ENCODE measurements at regions not wholly inside any gene's neighbourhood (a gene's known extent, or its start where the extent isn't known, plus 50 kb on each side); places are given as distances from the start of the nearest gene placed in this dataset.

DNA sequence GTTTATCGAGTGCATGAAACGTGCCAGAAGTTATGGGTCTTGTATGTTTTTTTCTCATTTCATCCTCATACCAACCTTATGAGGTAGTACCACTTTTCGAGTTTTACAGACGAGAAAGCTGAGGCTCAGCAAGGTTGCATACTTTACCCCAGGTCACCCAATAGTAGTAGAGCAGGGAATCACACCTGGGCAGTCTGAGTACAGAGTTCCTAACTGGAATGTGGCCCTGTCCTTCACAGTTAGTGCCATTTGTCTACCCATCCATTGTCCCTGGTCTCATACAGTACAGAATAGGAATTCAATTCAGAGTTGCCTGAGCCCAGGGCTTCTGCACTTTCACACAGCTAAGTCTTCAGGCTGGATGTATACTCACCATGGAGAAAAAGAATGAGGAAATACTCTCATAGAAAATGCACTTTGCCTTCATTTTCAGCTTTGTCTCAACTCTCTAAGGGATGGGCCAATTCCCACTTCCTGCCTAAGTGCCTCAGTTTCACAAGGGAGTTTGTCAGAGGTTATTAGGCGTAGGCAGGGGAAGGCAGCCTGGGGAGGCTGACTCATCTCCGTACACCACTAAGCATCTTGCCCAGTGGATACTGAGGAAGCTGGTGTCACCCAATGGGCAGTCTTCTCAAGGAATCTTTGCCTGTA, 93.2 kb downstream of the TMEM212 start:
- DNase-seq (ENCODE audit: low read depth): peak; percentile 85
- no peak overlapping the region for H3K4me3 ChIP-seq (replicated peaks; ENCODE audit: low read depth, low read length)
- TF ChIP-seq, protein P1, sequence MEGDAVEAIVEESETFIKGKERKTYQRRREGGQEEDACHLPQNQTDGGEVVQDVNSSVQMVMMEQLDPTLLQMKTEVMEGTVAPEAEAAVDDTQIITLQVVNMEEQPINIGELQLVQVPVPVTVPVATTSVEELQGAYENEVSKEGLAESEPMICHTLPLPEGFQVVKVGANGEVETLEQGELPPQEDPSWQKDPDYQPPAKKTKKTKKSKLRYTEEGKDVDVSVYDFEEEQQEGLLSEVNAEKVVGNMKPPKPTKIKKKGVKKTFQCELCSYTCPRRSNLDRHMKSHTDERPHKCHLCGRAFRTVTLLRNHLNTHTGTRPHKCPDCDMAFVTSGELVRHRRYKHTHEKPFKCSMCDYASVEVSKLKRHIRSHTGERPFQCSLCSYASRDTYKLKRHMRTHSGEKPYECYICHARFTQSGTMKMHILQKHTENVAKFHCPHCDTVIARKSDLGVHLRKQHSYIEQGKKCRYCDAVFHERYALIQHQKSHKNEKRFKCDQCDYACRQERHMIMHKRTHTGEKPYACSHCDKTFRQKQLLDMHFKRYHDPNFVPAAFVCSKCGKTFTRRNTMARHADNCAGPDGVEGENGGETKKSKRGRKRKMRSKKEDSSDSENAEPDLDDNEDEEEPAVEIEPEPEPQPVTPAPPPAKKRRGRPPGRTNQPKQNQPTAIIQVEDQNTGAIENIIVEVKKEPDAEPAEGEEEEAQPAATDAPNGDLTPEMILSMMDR (IDR thresholded peaks at IDR 0.05; ENCODE audit: low read length, missing control alignments): no peak

DNA sequence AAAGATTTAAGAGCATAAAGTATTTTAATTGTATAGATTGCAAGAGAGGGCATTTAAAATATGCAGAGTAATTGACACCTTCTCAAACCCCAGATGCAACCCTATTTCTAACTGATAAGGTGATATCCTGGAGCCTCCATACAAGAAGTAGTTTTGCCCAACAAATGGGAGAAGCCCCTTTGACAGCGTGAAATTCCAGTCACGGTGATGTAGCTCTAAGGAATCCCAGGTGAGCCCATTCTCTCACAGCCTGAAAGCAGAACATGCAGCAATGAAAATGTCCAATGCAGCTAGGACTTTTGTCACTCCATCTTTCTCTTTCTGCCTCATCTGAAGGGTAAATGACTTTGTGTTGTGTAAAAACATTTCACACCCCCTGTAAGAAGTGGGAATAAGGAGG, 96.4 kb downstream of the TMEM212 start:
- no peak for DNase-seq (ENCODE audit: low read depth)
- no peak overlapping the region for H3K4me3 ChIP-seq (replicated peaks; ENCODE audit: low read depth, low read length)
- TF ChIP-seq, protein P1 (IDR thresholded peaks at IDR 0.05; ENCODE audit: low read length, missing control alignments): no peak

DNA sequence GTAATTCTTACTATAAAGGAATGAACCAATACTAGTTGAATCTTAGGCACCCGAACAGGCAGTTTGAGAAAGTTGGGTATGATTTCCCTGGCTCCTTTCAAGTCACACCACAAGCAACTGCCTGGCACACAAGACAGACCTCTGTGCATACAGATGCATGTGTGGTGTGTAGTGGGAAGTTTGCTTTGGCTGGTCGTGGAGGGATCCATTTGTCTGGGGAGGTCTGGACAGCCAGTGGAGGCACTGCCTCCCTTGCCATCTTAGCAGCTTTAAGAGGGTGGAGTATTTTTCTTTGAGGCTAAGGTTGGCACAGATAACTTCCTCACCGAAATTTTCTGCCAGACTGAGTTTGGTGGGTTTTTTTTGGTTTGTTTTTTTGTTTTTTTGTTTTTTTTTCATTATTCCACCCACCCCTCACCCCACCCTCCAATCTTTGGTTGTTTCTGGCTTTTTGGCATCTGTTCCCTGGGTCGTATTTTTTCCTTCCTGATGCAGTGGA, 97.1 kb downstream of the TMEM212 start:
- TF ChIP-seq, protein P1 (IDR thresholded peaks at IDR 0.05; ENCODE audit: low read length, missing control alignments): no peak
- no peak overlapping the region for H3K4me3 ChIP-seq (replicated peaks; ENCODE audit: low read depth, low read length)
- DNase-seq (ENCODE audit: low read depth): no peak

DNA sequence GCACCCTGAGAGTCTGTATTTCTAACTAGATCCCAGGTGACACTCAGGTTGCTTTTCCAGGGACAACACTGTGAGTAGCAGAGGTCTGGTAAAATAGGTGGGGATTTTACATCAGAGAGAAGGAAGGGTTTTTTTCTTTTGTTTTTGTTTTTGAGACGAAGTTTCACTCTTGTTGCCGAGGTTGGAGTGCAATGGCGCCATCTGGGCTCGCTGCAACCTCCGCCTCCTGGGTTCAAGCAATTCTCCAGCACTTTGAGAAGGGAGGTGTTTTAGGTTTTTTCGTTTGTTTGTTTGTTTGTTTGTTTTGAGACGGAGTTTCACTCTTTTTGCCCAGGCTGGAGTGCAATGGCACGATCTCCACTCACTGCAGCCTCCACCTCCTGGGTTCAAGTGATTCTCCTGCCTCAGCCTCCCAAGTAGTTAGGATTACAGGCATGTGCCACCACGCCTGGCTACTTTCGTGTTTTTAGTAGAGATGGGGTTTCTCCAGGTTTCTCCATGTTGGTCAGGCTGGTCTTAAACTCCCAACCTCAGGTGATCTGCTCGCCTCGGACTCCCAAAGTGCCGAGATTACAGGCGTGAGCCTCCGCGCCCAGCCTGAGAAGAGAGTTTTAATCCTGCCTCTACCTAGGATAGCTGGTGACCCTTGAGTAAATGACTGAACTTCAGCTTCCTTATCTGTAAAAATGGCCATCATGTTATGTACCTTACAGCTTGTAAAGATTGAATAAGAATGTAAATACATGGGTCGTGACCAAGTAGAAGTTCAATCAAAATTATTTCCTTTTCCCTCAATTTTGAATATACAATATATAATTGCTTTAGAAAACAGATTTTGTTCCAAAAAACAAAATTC, 95.9 kb upstream of the FNDC3B start:
- no peak for DNase-seq (ENCODE audit: low read depth)
- H3K4me3 ChIP-seq (replicated peaks; ENCODE audit: low read depth, low read length): no peak overlapping the region
- TF ChIP-seq, protein P1 (IDR thresholded peaks at IDR 0.05; ENCODE audit: low read length, missing control alignments): no peak

DNA sequence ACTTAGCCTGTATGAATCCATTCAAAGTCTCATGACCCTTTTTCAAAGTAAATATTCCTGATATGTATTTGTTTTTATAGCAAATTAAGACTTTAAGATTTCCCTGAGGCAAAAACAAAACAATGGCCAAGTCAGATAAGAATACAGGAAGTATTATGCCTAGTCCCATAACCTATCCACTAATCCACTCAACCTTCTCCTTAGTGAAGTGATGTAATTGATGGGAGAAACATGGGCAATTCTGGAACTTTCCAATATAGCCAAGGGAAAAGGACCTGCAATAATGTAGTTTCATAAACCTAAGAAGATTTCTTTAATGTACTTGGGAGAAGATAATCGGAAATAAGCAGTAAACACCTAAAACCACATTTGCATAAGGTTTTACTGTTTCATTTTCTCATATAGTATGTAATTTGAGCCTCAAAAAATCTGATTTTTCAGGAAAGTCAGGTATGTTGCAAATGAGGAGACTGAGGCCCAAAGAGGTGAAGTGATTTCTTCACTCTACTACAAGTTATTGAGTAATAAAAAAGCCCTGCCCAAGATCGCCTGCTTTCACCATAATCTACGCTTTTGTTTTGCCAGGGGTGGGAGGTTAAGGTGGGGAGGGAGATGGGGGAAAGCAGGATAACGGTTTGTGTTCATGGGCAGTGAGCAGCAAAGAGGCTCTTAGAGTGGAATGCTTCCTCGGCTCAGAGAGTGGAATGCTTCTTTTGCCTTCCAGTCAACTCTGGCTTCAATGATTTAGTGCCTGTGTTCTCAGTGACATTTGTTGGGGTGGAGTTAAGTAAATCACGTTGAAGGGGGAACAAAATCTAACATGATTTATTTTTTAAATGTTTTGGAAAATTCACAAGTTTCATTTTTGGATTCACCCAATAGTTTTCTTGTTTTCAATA, 95.0 kb upstream of the FNDC3B start:
- peak; percentile 39 for DNase-seq (ENCODE audit: low read depth)
- TF ChIP-seq, protein P1 (IDR thresholded peaks at IDR 0.05; ENCODE audit: low read length, missing control alignments): no peak
- H3K4me3 ChIP-seq (replicated peaks; ENCODE audit: low read depth, low read length): no peak overlapping the region

DNA sequence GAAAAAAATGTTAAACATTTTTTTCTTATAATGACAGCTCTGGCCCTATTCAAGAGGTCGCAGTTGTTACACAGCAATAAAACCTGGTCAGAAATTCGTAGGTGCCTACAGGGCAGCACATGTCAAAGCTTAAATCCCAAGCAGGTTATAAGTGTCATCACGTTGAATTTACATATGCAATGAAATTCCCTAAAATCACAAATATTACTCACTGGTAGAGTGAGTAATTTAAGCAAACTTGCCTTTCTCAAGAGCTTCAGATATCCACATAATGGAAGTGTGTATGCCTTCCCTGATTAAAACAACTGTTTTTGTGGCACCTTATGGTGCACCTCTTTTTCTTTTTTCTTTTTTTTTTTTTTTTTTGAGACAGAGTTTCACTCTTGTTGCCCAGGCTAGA, 90.7 kb upstream of the FNDC3B start:
- H3K4me3 ChIP-seq (replicated peaks; ENCODE audit: low read depth, low read length): no peak overlapping the region
- TF ChIP-seq, protein P1 (IDR thresholded peaks at IDR 0.05; ENCODE audit: low read length, missing control alignments): no peak
- no peak for DNase-seq (ENCODE audit: low read depth)
